NCI-H82 treated with DMSO at 0.1 percent for 48 hours (cell line): ENCODE measurements at regions not wholly inside any gene's neighbourhood (a gene's known extent, or its start where the extent isn't known, plus 50 kb on each side); places are given as distances from the start of the nearest gene placed in this dataset.
"Not testable (repeated sequence)": the region's sequence is repeated elsewhere in the genome, so short reads cannot be mapped to it uniquely, and the experiment has no call there.

ENCODE experiments used
- DNase-seq: peaks from one replicate; lab custom pipeline; 2025; ENCODE audit not compliant: unreplicated experiment; lab: John Stamatoyannopoulos, UW

GRCh38 chr6:139449611-139450000 lies 75.2 kb upstream of the CITED2 start:
- DNase-seq = no peak

DNA sequence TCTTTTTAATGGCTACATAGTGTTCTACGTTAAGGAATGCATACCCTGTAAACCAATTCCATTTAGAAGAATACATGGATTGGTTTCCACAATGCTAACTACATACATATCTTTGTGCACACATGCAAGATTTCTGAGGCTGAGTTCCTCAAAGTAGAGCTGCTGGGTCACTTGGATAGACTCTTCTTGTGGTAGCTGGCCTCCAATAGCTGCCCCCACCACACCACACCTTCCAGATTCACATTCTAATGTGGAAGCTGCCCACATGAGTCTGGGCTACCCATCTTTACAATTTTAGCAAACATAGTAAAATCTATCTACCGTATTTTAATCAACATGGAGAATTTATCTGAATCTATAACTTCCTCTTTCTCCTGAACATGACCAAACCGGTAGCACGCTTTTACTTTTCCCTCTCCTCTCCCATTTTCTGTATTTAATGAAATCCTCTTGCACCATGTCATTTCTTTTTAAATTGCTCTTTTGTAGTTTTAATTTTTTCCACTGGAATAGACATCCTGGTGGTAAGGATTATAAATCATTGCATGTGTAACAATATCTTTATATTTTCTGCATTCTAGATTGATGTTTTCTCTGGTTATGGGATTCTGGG lies 74.7 kb upstream of the CITED2 start:
- DNase-seq = no peak

GRCh38 chr6:139448051-139448649 lies 73.7 kb upstream of the CITED2 start:
- DNase-seq = no peak

GRCh38 chr6:139447656-139447975 lies 73.2 kb upstream of the CITED2 start:
- DNase-seq = no peak

DNA sequence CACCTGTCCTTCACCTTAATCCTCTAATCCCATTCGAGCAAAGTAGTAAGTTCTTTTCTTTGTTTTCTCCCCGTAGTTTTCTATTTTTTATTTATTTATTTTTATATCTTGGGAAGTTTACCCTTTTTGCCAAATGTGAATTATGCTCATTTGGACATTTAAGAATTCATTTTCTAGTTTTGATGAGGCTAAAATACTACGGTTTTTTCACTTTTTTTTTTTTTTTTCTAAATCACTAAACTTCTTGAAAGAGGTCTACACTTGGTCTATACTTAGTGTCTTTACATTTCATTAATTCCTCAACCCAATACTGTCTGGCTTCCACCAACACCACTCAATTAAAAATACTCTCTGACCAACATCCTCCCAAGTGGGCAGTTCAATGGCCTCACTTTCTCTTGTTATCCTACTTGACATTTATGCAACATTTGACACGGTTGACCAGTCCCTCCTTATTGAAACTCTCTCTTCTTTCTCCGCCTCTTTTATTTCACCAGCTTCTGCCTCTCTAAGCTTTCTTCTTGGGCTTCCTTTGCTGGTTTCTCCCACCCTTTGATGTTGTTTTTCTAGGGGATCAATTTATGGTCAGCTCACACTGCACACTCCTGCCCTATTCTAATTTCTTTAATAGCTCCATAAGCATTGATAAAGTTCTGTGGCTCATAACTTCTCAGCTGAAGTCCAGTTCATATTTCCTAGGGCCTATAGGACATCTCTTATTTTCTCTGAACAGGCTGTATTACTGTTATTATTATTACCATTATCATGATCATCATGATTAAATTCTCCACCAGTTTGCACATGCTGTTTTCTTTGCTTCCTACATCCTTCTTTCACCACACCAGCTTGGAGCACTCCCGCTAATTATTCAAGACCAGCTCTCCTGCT lies 72.6 kb upstream of the CITED2 start:
- DNase-seq = no peak

GRCh38 chr6:139446138-139446715 lies 71.8 kb upstream of the CITED2 start:
- no peak for DNase-seq

- not testable (repeated sequence) for DNase-seq
Observed at GRCh38 chr6:139444273-139444787, 69.9 kb upstream of the CITED2 start.

GRCh38 chr6:139443231-139444112 lies 69.0 kb upstream of the CITED2 start:
- no peak for DNase-seq

DNA sequence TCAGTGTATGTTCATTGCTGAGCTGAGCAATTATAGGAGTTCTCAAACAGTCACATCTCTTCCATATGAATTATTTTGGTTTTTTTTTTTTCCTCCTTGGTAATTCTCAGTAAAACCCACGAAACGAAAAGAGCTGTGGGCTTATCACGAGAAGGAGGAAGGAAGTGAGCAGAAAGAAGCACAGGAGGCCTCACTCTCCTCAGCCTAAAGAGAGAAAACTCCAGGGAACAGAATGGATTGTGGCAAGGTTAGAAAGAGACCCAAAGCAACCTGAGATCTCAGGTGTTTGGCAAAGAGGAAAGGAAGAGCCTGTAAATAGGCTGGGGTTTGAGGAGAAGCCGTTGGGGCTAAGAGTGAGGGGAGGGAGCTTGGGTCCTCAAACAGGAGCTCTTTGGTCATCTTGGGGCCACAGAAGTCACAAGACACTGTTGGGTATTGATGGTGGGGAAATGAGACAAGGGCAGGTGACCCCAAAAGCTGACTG lies 67.8 kb upstream of the CITED2 start:
- DNase-seq = no peak

DNA sequence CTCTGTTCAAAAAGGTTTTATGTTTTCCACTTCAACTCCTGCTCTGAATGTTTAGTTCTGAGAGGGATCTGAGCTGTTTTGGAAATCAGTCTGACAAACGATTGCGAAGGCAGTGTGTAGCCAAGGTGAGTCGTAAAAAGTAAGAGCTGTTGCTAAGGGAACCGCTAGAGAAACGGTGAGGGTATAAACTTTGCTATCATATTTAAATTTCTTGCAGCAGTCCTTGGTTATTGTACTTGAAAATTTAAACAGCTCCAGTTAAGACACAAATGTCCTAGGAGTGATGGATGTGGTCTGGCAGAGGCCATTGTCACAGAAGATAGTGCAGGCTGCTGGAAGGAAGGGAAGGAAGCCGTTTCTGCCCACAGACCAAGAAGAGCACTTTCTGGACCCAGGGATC lies 64.9 kb upstream of the CITED2 start:
- no peak for DNase-seq

GRCh38 chr6:139438775-139439174 lies 64.3 kb upstream of the CITED2 start:
- no peak for DNase-seq

GRCh38 chr6:139436957-139437348 lies 62.5 kb upstream of the CITED2 start:
- DNase-seq = no peak

- DNase-seq = no peak
Observed at GRCh38 chr6:139436200-139436956, 61.9 kb upstream of the CITED2 start.

GRCh38 chr6:139433631-139434419 lies 59.4 kb upstream of the CITED2 start:
- peak; percentile 1 for DNase-seq

DNA sequence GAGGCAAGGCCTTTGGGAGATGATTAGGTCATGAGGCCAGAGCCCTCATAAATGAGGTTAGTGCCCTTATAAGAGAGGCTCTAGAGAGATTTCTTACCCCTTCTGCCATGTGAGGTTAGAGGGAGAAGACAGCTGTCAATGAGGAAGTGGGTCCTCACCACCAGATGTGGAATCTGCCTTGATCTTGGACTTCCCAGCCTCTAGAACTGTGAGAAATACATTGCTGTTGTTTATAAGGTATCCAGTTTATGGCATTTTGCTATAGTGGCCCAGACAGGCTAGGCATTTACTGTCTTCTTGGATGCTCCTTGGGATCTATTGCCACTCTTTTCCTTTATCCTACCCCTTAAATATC lies 57.1 kb upstream of the CITED2 start:
- DNase-seq = no peak

DNA sequence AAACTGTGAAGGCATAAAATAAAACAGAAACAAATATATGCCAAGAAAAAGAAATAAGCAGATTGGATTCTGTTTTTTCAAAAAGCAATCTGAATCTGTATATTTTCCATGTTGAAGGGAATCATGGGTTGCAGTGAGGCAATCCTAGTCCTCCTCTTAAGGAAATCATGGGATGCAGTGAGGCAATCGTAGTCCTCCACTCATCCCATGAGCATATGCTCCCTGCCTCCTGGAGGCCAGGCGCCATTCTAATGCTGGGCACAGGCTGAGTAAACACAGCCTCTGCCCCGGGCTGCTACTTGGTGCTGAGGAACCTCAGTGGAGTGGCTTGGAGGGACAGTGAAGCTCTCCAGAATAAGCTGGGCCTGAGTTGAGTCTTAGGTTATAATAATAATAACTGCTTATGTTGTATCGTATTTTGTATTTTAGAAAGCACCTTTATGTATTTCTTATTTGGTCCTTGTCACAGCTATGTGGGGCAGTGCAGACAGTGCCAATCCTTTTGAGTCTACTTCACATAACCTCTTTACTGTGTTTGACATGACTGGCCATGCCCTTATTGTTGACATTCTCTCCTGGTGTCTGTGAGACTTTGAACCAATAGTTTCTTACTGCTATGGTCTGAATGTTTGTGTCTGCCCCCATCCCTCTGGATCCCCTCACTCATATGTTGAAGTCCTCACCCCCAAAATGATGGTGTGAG lies 56.6 kb upstream of the CITED2 start:
- DNase-seq = no peak

- no peak for DNase-seq
Observed at GRCh38 chr6:139429580-139430145, 55.2 kb upstream of the CITED2 start.

DNA sequence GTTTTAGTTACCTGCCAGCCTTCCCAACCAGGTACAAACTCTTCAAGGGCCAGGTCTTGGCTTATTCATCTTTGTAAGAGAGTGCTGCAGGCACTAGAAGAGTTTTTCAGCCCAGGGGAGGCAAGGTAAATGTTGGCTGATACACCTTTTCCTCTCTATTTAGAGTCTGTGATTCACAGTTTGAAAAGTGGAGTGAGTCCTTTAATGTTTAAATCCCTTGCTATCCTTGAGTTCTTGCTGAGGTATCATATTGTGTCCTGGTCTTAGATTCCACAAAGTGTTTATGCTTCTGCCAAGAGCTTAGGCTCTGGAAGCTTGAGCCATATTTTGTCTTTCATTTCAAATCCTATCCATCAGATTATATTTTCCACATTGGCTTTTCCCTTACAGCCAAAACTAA lies 52.8 kb upstream of the CITED2 start:
- no peak for DNase-seq
